Astrocyte (in vitro differentiated cells and primary cell): ENCODE measurements at regions not wholly inside any gene's neighbourhood (a gene's known extent, or its start where the extent isn't known, plus 50 kb on each side); places are given as distances from the start of the nearest gene placed in this dataset.

ENCODE experiments used
- DNase-seq: peaks from one replicate; pipeline ENCODE4 v3.0.0-alpha.2; 2010; ENCODE audit warnings: low read depth
- FAIRE-seq: peaks from 2 replicates; lab custom pipeline; 2011; peaks lifted over from hg19 to GRCh38; lab: Jason Lieb, UNC
- H2AFZ ChIP-seq: 2 replicates; pipeline ENCODE4 v1.6.0; 2012; ENCODE audit warnings: low read depth, low read length, inconsistent platforms
- H3K27ac ChIP-seq: 2 replicates; pipeline ENCODE4 v1.5.1; 2011; ENCODE audit warnings: low read depth, low read length, inconsistent platforms
- H3K27me3 ChIP-seq: 2 replicates; pipeline ENCODE4 v1.6.0; 2011; ENCODE audit warnings: low read length, inconsistent platforms; ENCODE audit not compliant: insufficient read depth
- H3K36me3 ChIP-seq: 2 replicates; pipeline ENCODE4 v1.5.1; 2011; ENCODE audit warnings: low read length, inconsistent platforms; ENCODE audit not compliant: insufficient read depth
- H3K4me1 ChIP-seq: 2 replicates; pipeline ENCODE4 v1.5.1; 2011; ENCODE audit warnings: low read length, inconsistent platforms; ENCODE audit not compliant: insufficient read depth
- H3K4me2 ChIP-seq: 2 replicates; pipeline ENCODE4 v1.6.0; 2012; ENCODE audit warnings: low read length, inconsistent platforms
- H3K4me3 ChIP-seq: 2 replicates; pipeline ENCODE4 v1.5.1; 2011; ENCODE audit warnings: low read depth, mild to moderate bottlenecking, low read length, inconsistent platforms; ENCODE audit not compliant: insufficient read depth
- H3K79me2 ChIP-seq: 2 replicates; pipeline ENCODE4 v1.6.0; 2012; ENCODE audit warnings: mild to moderate bottlenecking, low read length, inconsistent platforms; ENCODE audit not compliant: insufficient read depth
- H3K9ac ChIP-seq: 2 replicates; pipeline ENCODE4 v1.6.0; 2012; ENCODE audit warnings: mild to moderate bottlenecking, low read length, inconsistent platforms
- H3K9me3 ChIP-seq: 2 replicates; pipeline ENCODE4 v1.5.1; 2012; ENCODE audit warnings: low read depth, mild to moderate bottlenecking, low read length, inconsistent platforms; ENCODE audit not compliant: insufficient read depth
- H4K20me1 ChIP-seq: 2 replicates; pipeline ENCODE4 v1.6.0; 2012; ENCODE audit warnings: low read length, inconsistent platforms; ENCODE audit not compliant: insufficient read depth
- H3K27ac Mint-ChIP-seq: one replicate; pipeline ENCODE4 v1.8.0; 2021; ENCODE audit warnings: mild to moderate bottlenecking, mixed read lengths; ENCODE audit not compliant: unreplicated experiment
- H3K27me3 Mint-ChIP-seq: one replicate; pipeline ENCODE4 v1.8.0; 2021; ENCODE audit warnings: low read depth, mixed read lengths; ENCODE audit not compliant: unreplicated experiment
- H3K36me3 Mint-ChIP-seq: one replicate; pipeline ENCODE4 v1.8.0; 2021; ENCODE audit warnings: low read depth, mixed read lengths; ENCODE audit not compliant: unreplicated experiment
- H3K4me1 Mint-ChIP-seq: one replicate; pipeline ENCODE4 v1.8.0; 2021; ENCODE audit warnings: low read depth, mixed read lengths; ENCODE audit not compliant: unreplicated experiment
- H3K4me3 Mint-ChIP-seq: one replicate; pipeline ENCODE4 v1.8.0; 2021; ENCODE audit warnings: mild to moderate bottlenecking, moderate library complexity, mixed read lengths; ENCODE audit not compliant: unreplicated experiment
- H3K9me3 Mint-ChIP-seq: one replicate; pipeline ENCODE4 v1.8.0; 2021; ENCODE audit warnings: mild to moderate bottlenecking, mixed read lengths; ENCODE audit not compliant: unreplicated experiment
- CTCF ChIP-seq: IDR thresholded peaks from 2 replicates; pipeline ENCODE4 v1.5.1; 2011; ENCODE audit warnings: low read depth, mild to moderate bottlenecking, inconsistent platforms, low read length, moderate library complexity; ENCODE audit not compliant: insufficient read depth
- EZH2 ChIP-seq: IDR thresholded peaks from 2 replicates; pipeline ENCODE4 v1.6.1; 2012; ENCODE audit warnings: mild to moderate bottlenecking, low read length, inconsistent platforms; ENCODE audit not compliant: insufficient read depth

- H3K36me3 Mint-ChIP-seq: no peaks in the 10 kb centered on the region
- H3K27ac ChIP-seq: no peak overlapping the region
- no peaks in the 10 kb centered on the region for H3K9me3 ChIP-seq
- no peak overlapping the region for H2AFZ ChIP-seq
- H3K4me1 Mint-ChIP-seq: no peaks in the 10 kb centered on the region
- TF ChIP-seq EZH2: no peak
- TF ChIP-seq CTCF: no peak
- no peak overlapping the region for H3K4me2 ChIP-seq
- H3K9me3 Mint-ChIP-seq: no peaks in the 10 kb centered on the region
- H3K9ac ChIP-seq: no peak overlapping the region
- no peak overlapping the region for H3K27ac Mint-ChIP-seq
- H4K20me1 ChIP-seq: no peaks in the 10 kb centered on the region
- no peaks in the 10 kb centered on the region for H3K27me3 ChIP-seq
- no peak overlapping the region for H3K4me3 Mint-ChIP-seq
- no peaks in the 10 kb centered on the region for H3K36me3 ChIP-seq
- DNase-seq: no peak
- no peaks in the 10 kb centered on the region for H3K4me1 ChIP-seq
- no peak for FAIRE-seq
- H3K79me2 ChIP-seq: no peaks in the 10 kb centered on the region
- H3K4me3 ChIP-seq: no peak overlapping the region
- no peaks in the 10 kb centered on the region for H3K27me3 Mint-ChIP-seq
Measured at GRCh38 chr5:152290181-152290580, 114.9 kb downstream of the NMUR2 start.

GRCh38 chr5:152288917-152289595 lies 116.0 kb downstream of the NMUR2 start:
- DNase-seq: no peak
- H3K79me2 ChIP-seq: no peaks in the 10 kb centered on the region
- Mint-ChIP-seq H3K27ac (no peak overlapping the region), H3K4me1 (no peaks in the 10 kb centered on the region), H3K27me3 (no peaks in the 10 kb centered on the region), H3K4me3 (no peak overlapping the region), H3K9me3 (no peaks in the 10 kb centered on the region), H3K36me3 (no peaks in the 10 kb centered on the region)
- no peaks in the 10 kb centered on the region for H4K20me1 ChIP-seq
- H3K4me2 ChIP-seq: no peak overlapping the region
- H3K4me3 ChIP-seq: no peak overlapping the region
- H3K36me3 ChIP-seq: no peaks in the 10 kb centered on the region
- H3K9ac ChIP-seq: no peak overlapping the region
- H3K9me3 ChIP-seq: no peaks in the 10 kb centered on the region
- no peak overlapping the region for H3K27ac ChIP-seq
- TF ChIP-seq EZH2: no peak
- TF ChIP-seq CTCF: no peak
- H3K4me1 ChIP-seq: no peaks in the 10 kb centered on the region
- H2AFZ ChIP-seq: no peak overlapping the region
- no peaks in the 10 kb centered on the region for H3K27me3 ChIP-seq
- FAIRE-seq: no peak

GRCh38 chr5:152288499-152288898 lies 116.6 kb downstream of the NMUR2 start:
- Mint-ChIP-seq H3K36me3 (no peaks in the 10 kb centered on the region), H3K27me3 (peaks cover 3% of the 10 kb centered on the region), H3K4me1 (no peaks in the 10 kb centered on the region), H3K9me3 (no peaks in the 10 kb centered on the region), H3K27ac (no peak overlapping the region), H3K4me3 (no peak overlapping the region)
- Histone ChIP-seq H3K4me1 (no peaks in the 10 kb centered on the region), H3K27me3 (no peaks in the 10 kb centered on the region), H3K36me3 (no peaks in the 10 kb centered on the region), H3K4me3 (no peak overlapping the region), H3K79me2 (no peaks in the 10 kb centered on the region), H3K9ac (no peak overlapping the region), H4K20me1 (no peaks in the 10 kb centered on the region), H3K9me3 (no peaks in the 10 kb centered on the region), H2AFZ (no peak overlapping the region), H3K4me2 (no peak overlapping the region), H3K27ac (no peak overlapping the region)
- no peak for FAIRE-seq
- DNase-seq: no peak
- TF ChIP-seq CTCF: no peak
- no peak for TF ChIP-seq EZH2
